GM12878 (cell line): ENCODE measurements at regions not wholly inside any gene's neighbourhood (a gene's known extent, or its start where the extent isn't known, plus 50 kb on each side); places are given as distances from the start of the nearest gene placed in this dataset.

Experiments used
- FOXK2 ChIP-seq: fragments of 450-650 bp; IDR thresholded peaks from 2 replicates; pipeline ENCODE4 v1.6.1; 2017; ENCODE audit warnings: mild to moderate bottlenecking, moderate library complexity
- TF ChIP-seq, protein P1 (sequence below): IDR thresholded peaks from 2 replicates; pipeline ENCODE4 v1.6.1; 2012; ENCODE audit warnings: mild to moderate bottlenecking, low read depth, low read length

- TF ChIP-seq, protein P1, sequence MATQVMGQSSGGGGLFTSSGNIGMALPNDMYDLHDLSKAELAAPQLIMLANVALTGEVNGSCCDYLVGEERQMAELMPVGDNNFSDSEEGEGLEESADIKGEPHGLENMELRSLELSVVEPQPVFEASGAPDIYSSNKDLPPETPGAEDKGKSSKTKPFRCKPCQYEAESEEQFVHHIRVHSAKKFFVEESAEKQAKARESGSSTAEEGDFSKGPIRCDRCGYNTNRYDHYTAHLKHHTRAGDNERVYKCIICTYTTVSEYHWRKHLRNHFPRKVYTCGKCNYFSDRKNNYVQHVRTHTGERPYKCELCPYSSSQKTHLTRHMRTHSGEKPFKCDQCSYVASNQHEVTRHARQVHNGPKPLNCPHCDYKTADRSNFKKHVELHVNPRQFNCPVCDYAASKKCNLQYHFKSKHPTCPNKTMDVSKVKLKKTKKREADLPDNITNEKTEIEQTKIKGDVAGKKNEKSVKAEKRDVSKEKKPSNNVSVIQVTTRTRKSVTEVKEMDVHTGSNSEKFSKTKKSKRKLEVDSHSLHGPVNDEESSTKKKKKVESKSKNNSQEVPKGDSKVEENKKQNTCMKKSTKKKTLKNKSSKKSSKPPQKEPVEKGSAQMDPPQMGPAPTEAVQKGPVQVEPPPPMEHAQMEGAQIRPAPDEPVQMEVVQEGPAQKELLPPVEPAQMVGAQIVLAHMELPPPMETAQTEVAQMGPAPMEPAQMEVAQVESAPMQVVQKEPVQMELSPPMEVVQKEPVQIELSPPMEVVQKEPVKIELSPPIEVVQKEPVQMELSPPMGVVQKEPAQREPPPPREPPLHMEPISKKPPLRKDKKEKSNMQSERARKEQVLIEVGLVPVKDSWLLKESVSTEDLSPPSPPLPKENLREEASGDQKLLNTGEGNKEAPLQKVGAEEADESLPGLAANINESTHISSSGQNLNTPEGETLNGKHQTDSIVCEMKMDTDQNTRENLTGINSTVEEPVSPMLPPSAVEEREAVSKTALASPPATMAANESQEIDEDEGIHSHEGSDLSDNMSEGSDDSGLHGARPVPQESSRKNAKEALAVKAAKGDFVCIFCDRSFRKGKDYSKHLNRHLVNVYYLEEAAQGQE, result no peak
- TF ChIP-seq FOXK2, result no peak
Observed at GRCh38 chr5:34533582-34534522, 122.3 kb upstream of the RAI14 start.
